ENCODE measurements at regions not wholly inside any gene's neighbourhood (a gene's known extent, or its start where the extent isn't known, plus 50 kb on each side); places are given as distances from the start of the nearest gene placed in this dataset.
"Not testable (repeated sequence)": the region's sequence is repeated elsewhere in the genome, so short reads cannot be mapped to it uniquely, and the experiment has no call there.

DNA sequence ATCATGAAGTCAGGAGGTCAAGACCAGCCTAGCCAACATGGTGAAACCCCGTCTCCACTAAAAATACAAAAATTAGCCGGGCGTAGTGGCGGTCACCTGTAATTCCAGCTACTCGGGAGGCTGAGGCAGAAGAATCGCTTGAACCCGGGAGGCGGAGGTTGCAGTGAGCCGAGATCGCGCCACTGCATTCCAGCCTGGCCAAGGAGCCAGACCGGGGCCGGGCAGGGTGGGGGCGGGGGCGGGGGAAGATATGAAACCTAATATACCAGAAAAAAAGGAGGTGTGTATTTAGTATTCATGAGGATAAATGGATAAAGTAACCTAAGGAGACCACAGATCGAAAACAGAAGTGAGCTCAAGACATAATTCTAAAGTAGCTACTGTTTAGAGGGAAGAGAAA is 186.5 kb upstream of the KCND2 start:
- TF ChIP-seq, protein P1, sequence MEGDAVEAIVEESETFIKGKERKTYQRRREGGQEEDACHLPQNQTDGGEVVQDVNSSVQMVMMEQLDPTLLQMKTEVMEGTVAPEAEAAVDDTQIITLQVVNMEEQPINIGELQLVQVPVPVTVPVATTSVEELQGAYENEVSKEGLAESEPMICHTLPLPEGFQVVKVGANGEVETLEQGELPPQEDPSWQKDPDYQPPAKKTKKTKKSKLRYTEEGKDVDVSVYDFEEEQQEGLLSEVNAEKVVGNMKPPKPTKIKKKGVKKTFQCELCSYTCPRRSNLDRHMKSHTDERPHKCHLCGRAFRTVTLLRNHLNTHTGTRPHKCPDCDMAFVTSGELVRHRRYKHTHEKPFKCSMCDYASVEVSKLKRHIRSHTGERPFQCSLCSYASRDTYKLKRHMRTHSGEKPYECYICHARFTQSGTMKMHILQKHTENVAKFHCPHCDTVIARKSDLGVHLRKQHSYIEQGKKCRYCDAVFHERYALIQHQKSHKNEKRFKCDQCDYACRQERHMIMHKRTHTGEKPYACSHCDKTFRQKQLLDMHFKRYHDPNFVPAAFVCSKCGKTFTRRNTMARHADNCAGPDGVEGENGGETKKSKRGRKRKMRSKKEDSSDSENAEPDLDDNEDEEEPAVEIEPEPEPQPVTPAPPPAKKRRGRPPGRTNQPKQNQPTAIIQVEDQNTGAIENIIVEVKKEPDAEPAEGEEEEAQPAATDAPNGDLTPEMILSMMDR (IDR thresholded peaks at IDR 0.05), result not testable (repeated sequence)
- TF ChIP-seq POLR2A (IDR thresholded peaks at IDR 0.05), result not testable (repeated sequence)
